Sigmoid colon (tissue), 6 donors: ENCODE measurements at regions not wholly inside any gene's neighbourhood (a gene's known extent, or its start where the extent isn't known, plus 50 kb on each side); places are given as distances from the start of the nearest gene placed in this dataset.
A peak's percentile ranks its signal among the peaks of the same experiment; 100 is the strongest.

Experiments
- DNase-seq: peaks from one replicate; pipeline ENCODE4 v3.0.0-alpha.2; 2019
- H3K27ac ChIP-seq, 4 donors: fragments of 200-600 bp; sonication (generic); one replicate each; pipeline ENCODE4 v1.5.1; 2016 to 2019; ENCODE audit warnings: mild to moderate bottlenecking in 1 of 4
- H3K27me3 ChIP-seq, 3 donors: fragments of 200-600 bp; sonication (generic); one replicate each; pipeline ENCODE4 v1.5.1; 2019; ENCODE audit warnings: mild to moderate bottlenecking in 1 of 3
- H3K36me3 ChIP-seq, 4 donors: fragments of 200-600 bp; sonication (generic); one replicate each; pipeline ENCODE4 v1.5.1; 2016 to 2019
- H3K4me1 ChIP-seq, 4 donors: fragments of 200-600 bp; sonication (generic); one replicate each; pipeline ENCODE4 v1.5.1; 2017 to 2019
- H3K4me3 ChIP-seq, 4 donors: fragments of 200-600 bp; sonication (generic); one replicate each; pipeline ENCODE4 v1.5.1; 2017 to 2019; ENCODE audit warnings: mild to moderate bottlenecking in 2 of 4, moderate library complexity in 1 of 4
- H3K9me3 ChIP-seq, 4 donors: fragments of 200-600 bp in 3 of 4; sonication (generic) in 3 of 4; one replicate each; pipeline versions ENCODE4 v1.5.1 to v1.6.1; 2013 to 2019
- EP300 ChIP-seq, 4 donors: sonication (generic); formaldehyde crosslinking; IDR thresholded peaks; one replicate each; pipeline ENCODE4 v1.6.1; 2017; ENCODE audit warnings: antibody characterized with exemption in 4 of 4
- POLR2A ChIP-seq, 2 donors: fragments of 450-650 bp; IDR thresholded peaks; one replicate each; pipeline ENCODE4 v1.6.1; 2016; ENCODE audit warnings: antibody characterized with exemption in 2 of 2, mild to moderate bottlenecking in 2 of 2, moderate library complexity in 2 of 2
- POLR2AphosphoS5 ChIP-seq, 4 donors: sonication (generic); formaldehyde crosslinking; IDR thresholded peaks; one replicate each; pipeline ENCODE4 v1.6.1; 2017; ENCODE audit warnings: antibody characterized with exemption in 4 of 4
- WGBS, 2 donors: extraction: QIAGEN DNeasy Blood & Tissue Kit; methylation state at CpG; one replicate each; pipeline ENCODE4 v1.1.7; 2013; 5-methylcytosine and 5-hydroxymethylcytosine counted together
- intact Hi-C: fragments of 100-400 bp; cut with DNase I; formaldehyde crosslinking; loops from one replicate; pipeline ENCODE4 v1.15.1; 2023
- TF ChIP-seq, protein P1 (sequence below), 4 experiments: fragments of 450-650 bp in 3 of 4; fragments of 200-600 bp in 1 of 4; IDR thresholded peaks; one replicate each; pipeline ENCODE4 v1.5.1; 2016 to 2019; ENCODE audit warnings: antibody characterized with exemption in 4 of 4, mild to moderate bottlenecking in 3 of 4, moderate library complexity in 2 of 4
- donor health status: healthy with polysubstance abuse.
- donor health status: healthy.

DNA sequence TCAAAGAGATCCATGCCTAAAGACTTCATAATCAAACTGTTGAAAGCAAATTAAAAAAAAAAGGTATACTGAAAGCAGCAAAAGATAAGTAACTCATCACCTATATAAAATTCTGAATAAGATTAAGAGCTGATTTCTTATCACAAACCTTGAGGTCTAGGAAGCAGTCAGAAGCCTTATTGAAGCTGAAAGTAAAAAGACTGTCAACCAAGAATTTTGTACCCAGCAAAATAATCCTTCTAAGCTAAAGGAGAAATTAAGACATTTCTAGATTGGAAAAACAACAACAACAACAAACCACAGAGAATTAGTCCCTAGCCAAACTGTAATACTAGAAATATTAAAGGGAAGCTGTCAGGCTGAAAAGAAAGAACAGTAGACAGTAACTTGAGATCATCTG, 622.9 kb downstream of the PCDH7 start:
- Histone ChIP-seq H3K27me3 (no peaks in the 10 kb centered on the region), H3K9me3 (peaks cover 0 to 4% (median 0%) of the 10 kb centered on the region in 4 donors), H3K4me1 (peaks cover 0 to 6% (median 0%) of the 10 kb centered on the region in 4 donors), H3K4me3 (no peak overlapping the region), H3K27ac (no peak overlapping the region), H3K36me3 (no peaks in the 10 kb centered on the region)
- TF ChIP-seq, protein P1, sequence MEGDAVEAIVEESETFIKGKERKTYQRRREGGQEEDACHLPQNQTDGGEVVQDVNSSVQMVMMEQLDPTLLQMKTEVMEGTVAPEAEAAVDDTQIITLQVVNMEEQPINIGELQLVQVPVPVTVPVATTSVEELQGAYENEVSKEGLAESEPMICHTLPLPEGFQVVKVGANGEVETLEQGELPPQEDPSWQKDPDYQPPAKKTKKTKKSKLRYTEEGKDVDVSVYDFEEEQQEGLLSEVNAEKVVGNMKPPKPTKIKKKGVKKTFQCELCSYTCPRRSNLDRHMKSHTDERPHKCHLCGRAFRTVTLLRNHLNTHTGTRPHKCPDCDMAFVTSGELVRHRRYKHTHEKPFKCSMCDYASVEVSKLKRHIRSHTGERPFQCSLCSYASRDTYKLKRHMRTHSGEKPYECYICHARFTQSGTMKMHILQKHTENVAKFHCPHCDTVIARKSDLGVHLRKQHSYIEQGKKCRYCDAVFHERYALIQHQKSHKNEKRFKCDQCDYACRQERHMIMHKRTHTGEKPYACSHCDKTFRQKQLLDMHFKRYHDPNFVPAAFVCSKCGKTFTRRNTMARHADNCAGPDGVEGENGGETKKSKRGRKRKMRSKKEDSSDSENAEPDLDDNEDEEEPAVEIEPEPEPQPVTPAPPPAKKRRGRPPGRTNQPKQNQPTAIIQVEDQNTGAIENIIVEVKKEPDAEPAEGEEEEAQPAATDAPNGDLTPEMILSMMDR (IDR thresholded peaks at IDR 0.05) = no peak
- TF ChIP-seq EP300 (IDR thresholded peaks at IDR 0.05) (no peak), POLR2A (IDR thresholded peaks at IDR 0.05) (no peak), POLR2AphosphoS5 (IDR thresholded peaks at IDR 0.05) (no peak)
- no peak for DNase-seq
- intact Hi-C loops = no loop called here

GRCh38 chr4:31349907-31350306, 629.7 kb downstream of the PCDH7 start:
- Histone ChIP-seq H3K4me1 (no peaks in the 10 kb centered on the region), H3K4me3 (no peak overlapping the region), H3K27me3 (no peaks in the 10 kb centered on the region), H3K27ac (no peak overlapping the region), H3K9me3 (no peaks in the 10 kb centered on the region), H3K36me3 (no peaks in the 10 kb centered on the region)
- TF ChIP-seq POLR2A (IDR thresholded peaks at IDR 0.05) (no peak), EP300 (IDR thresholded peaks at IDR 0.05) (no peak), POLR2AphosphoS5 (IDR thresholded peaks at IDR 0.05) (no peak)
- TF ChIP-seq, protein P1 (IDR thresholded peaks at IDR 0.05) = no peak
- 2 to 28% methylated on average over 1 of the region's 1 CpG for WGBS, 2 donors
- intact Hi-C loops = loop anchor here (10.0 kb wide), 1 partner anchor 635 kb away; no protein-coding TSS in a partner anchor
- no peak for DNase-seq

DNA sequence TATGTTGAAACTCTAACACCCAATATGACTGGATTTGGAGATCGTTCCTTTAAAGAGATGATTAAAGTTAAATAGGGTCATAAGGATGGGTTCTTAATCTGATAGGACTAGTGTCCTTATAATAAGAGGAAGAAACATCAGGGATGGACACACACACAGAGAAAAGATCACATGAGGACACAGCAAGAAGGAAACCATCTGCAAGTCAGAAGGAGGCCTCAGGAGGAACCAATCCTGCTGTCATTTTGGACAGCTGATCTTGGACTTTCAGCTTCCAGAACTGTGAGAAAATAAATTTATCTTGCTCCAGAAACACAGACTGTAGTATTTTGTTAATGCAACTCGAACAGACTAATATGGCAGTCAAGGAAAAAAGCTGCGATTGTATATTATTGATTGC, 631.5 kb downstream of the PCDH7 start:
- Histone ChIP-seq H3K27ac (no peak overlapping the region), H3K4me3 (no peak overlapping the region), H3K4me1 (no peaks in the 10 kb centered on the region), H3K27me3 (no peaks in the 10 kb centered on the region), H3K9me3 (no peaks in the 10 kb centered on the region), H3K36me3 (no peaks in the 10 kb centered on the region)
- TF ChIP-seq, protein P1 (IDR thresholded peaks at IDR 0.05) = no peak
- TF ChIP-seq POLR2A (IDR thresholded peaks at IDR 0.05) = no peak
- TF ChIP-seq POLR2AphosphoS5 (IDR thresholded peaks at IDR 0.05) = no peak
- TF ChIP-seq EP300 (IDR thresholded peaks at IDR 0.05) = no peak
- DNase-seq = no peak
- WGBS, 2 donors = 70 to 83% methylated on average over 3 of the region's 3 CpGs
- intact Hi-C loops = loop anchor here (10.0 kb wide), 1 partner anchor 637 kb away; no protein-coding TSS in a partner anchor

- 96 to 100% methylated on average over 1 of the region's 1 CpG for WGBS, 2 donors
- TF ChIP-seq EP300 (IDR thresholded peaks at IDR 0.05) (no peak), POLR2A (IDR thresholded peaks at IDR 0.05) (no peak)
- Histone ChIP-seq H3K36me3 (no peaks in the 10 kb centered on the region), H3K4me3 (no peak overlapping the region), H3K27me3 (no peaks in the 10 kb centered on the region), H3K4me1 (no peaks in the 10 kb centered on the region), H3K9me3 (no peaks in the 10 kb centered on the region), H3K27ac (no peak overlapping the region)
- DNase-seq = no peak
- intact Hi-C loops = loop anchor here (10.0 kb wide), 1 partner anchor 642 kb away; no protein-coding TSS in a partner anchor
These were observed 636.7 kb downstream of the PCDH7 start for GRCh38 chr4:31356839-31357238.

DNA sequence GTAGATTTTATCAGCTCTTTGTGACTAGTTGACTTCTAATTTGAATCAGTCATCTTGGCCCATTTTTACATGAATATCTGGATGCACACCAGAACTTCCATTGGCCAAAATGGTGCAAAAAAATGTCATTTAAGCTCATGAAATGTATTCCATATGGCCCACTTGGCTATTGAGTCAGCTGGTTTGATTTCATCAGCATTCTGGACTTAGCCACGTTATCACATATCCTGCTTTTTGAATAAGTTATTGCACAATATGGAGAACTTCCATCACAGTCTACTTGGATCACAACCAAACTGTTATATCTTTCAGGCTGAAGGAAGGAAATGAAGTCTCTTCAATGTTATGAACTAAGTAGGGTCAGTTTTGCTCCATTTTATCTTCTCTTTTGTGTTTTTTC, 640.6 kb downstream of the PCDH7 start:
- TF ChIP-seq, protein P1 (IDR thresholded peaks at IDR 0.05) = no peak
- peak in 2 of 4 donors; percentile 11 to 12 for TF ChIP-seq POLR2AphosphoS5 (IDR thresholded peaks at IDR 0.05)
- Histone ChIP-seq H3K9me3 (no peaks in the 10 kb centered on the region), H3K36me3 (no peaks in the 10 kb centered on the region), H3K4me3 (no peak overlapping the region), H3K4me1 (no peaks in the 10 kb centered on the region), H3K27me3 (no peaks in the 10 kb centered on the region), H3K27ac (no peak overlapping the region)
- 13 to 53% methylated on average over 1 of the region's 1 CpG for WGBS, 2 donors
- intact Hi-C loops = no loop called here
- DNase-seq = no peak
